ENCODE measurements at regions not wholly inside any gene's neighbourhood (a gene's known extent, or its start where the extent isn't known, plus 50 kb on each side); places are given as distances from the start of the nearest gene placed in this dataset.

DNA sequence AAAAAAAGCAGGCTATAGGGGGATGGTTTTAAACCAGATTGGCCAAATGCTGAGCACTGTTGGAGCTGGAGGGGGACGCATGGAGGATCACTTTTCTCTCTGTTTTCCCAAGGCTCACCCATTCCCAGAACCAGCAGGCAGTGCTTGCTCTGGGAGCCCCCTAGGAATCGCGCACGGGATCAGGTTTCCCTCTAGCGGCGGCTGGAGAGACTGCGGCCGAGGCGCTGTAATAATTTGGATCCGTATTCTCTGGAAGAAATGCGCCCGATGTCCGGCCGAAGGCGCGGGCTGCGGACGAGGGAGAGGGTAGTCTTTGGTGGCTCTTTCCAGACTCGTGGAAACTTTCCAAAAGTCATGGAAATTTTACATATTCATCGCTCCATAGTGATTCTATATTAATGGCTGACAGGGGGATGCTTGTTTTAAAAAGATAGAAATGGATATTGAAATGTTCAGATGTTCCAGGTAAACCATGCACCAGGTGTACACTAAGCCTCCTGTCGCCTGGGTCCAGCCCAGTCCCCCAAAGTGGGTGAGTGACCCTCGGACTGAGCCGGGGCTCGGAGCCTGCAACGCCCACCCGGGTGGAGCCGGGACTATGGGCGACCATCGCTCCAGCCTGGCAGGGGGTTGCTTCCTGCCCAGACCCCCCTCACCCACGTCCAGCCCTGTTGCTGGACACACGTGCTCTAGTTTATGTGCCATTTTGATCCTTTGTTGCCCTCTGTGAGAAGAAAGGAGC, 78.7 kb upstream of the PHACTR3 start:
- intact Hi-C loops (cut with micrococcal nuclease), result loop anchor here (1.0 kb wide), 1 partner anchor 10 kb away; no protein-coding TSS in a partner anchor

DNA sequence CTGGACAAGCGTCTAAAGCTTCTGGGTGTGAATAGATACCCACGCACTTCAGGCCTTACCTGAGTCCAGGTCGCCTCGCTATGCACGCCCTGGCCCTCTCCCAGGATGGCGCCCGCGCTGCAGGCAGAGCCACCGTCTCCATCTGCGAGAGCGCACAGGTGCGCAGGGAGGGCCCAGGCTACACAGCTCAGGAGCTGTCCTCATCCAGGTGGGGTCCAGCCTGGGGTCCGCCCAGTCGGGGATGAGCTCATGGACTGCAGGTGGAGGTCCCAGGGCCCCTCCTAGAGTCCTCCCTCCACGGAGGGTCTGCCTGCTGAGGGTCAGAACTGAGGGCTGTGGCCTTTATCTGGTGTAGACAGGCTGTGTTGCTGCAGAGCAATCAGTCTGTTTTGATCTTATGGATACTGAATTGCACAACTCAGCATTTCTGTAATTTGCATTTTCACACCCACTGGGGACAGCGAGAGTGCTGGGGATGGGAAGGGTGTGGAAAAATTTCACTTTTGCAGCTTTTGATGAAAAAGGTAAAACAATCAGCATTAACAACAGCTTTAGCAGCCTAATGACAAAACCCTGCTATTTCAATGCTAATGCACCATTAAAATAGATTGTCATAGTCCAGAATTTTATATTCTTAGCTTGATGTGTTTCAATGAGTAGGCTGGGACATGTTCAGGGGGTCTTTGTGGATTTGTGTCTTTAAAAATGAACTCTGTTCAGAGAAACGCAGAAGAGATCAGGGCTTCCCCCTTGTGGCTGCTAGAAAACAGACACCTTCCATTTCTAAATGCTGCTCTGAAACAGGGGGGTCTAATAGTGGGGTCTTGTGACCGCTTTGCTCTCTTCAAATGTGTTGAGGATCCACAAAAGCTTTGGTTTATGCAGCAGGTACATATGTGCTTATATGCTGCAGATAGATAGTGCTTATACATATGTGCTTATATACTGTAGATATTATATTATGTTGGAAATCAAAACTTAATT, 77.8 kb upstream of the PHACTR3 start:
- Mint-ChIP-seq H3K4me3 (no peak overlapping the region), H3K27ac (no peak overlapping the region), H3K27me3 (peaks cover 66% of the 10 kb centered on the region), H3K36me3 (ENCODE audit: low read depth) (no peaks in the 10 kb centered on the region), H3K4me1 (ENCODE audit: low read depth) (peaks cover 5% of the 10 kb centered on the region), H3K9me3 (no peaks in the 10 kb centered on the region)
- intact Hi-C loops (cut with micrococcal nuclease), result no loop called here

More for the DNA sequence above, 78.7 kb upstream of the PHACTR3 start:
- Mint-ChIP-seq H3K27ac (no peak overlapping the region), H3K4me1 (ENCODE audit: low read depth) (peaks cover 5% of the 10 kb centered on the region), H3K36me3 (ENCODE audit: low read depth) (no peaks in the 10 kb centered on the region), H3K4me3 (no peak overlapping the region), H3K27me3 (peaks cover 66% of the 10 kb centered on the region), H3K9me3 (no peaks in the 10 kb centered on the region)

DNA sequence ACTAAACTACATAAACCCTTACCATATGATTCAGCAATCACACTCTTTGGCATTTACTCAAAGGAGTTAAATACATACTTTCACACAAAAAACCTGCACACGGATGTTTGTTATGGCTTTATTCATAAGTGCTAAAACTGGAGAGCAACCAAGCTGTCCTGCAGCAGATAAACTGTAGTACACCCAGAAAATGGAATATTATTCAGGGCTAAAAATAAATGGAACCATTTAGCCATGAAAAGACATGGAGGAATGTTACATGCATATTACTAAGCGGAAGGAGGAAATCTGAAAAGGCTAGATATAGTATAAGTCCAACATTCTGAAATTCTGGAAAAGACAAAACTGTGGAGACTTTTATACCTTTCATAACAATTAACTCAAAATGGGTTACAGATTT, 73.6 kb upstream of the PHACTR3 start:
- Mint-ChIP-seq H3K4me3 (no peak overlapping the region), H3K27ac (no peak overlapping the region), H3K27me3 (peaks cover 37% of the 10 kb centered on the region), H3K4me1 (ENCODE audit: low read depth) (no peaks in the 10 kb centered on the region), H3K9me3 (no peaks in the 10 kb centered on the region), H3K36me3 (ENCODE audit: low read depth) (no peaks in the 10 kb centered on the region)
- intact Hi-C loops (cut with micrococcal nuclease), result no loop called here

DNA sequence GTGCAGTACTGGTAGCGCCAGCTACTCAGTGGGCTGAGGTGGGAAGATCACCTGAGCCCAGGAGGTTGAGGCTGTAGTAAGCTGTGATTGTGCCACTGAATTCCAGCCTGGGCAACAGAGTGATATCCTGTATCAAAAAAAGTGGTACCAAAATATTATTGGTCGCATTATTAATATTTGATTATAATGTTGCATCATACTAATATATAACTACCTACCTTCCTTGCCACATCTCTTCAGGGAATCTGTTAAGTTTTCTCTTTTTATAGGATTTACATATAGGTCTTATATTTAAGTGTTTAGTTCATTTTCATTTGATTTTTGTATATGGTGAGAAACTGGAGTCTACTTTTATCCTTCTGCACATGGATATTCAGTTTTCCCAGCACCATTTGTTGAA, 66.3 kb upstream of the PHACTR3 start:
- peaks cover 36% of the 10 kb centered on the region for H3K9me3 Mint-ChIP-seq
- H3K4me3 Mint-ChIP-seq, result no peak overlapping the region
- no peaks in the 10 kb centered on the region for H3K4me1 Mint-ChIP-seq (ENCODE audit: low read depth)
- H3K27ac Mint-ChIP-seq, result no peak overlapping the region
- intact Hi-C loops (cut with micrococcal nuclease), result no loop called here
- peaks cover 17% of the 10 kb centered on the region for H3K27me3 Mint-ChIP-seq
- H3K36me3 Mint-ChIP-seq (ENCODE audit: low read depth), result no peaks in the 10 kb centered on the region

DNA sequence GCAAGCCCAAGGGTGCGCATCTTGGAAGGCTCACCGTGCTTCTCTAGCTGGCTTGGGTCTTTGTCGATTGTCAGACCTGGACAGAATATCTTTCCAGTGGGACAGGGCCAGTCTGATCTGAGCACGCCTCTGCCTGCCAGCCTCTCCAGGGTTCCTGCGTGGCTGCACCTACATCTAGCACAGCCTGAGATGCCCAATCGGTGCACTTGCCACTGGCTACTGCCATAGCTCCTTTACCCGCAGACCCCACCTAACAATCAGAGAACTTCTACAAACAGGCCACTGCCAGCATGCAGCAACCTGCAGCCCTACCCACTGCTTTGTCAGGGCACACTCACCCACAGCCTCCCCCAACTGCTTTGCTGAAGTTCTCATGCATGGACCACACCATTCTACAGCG, 56.7 kb upstream of the PHACTR3 start:
- Mint-ChIP-seq H3K4me1 (ENCODE audit: low read depth) (no peaks in the 10 kb centered on the region), H3K36me3 (ENCODE audit: low read depth) (no peaks in the 10 kb centered on the region), H3K4me3 (no peak overlapping the region), H3K9me3 (no peaks in the 10 kb centered on the region), H3K27me3 (peaks cover 12% of the 10 kb centered on the region), H3K27ac (no peak overlapping the region)
- intact Hi-C loops (cut with micrococcal nuclease), result no loop called here

Measured in dendritic cell treated with granulocyte-macrophage colony-stimulating factor and Interleukin-4, amounts not matched to agents 40 ng/mL and 50 ng/mL, for 4 days (primary cell).